Mesodermal cell (in vitro differentiated cells): ENCODE measurements at regions not wholly inside any gene's neighbourhood (a gene's known extent, or its start where the extent isn't known, plus 50 kb on each side); places are given as distances from the start of the nearest gene placed in this dataset.

Experiments used
- H3K27ac ChIP-seq: 2 replicates; pipeline ENCODE4 v1.7.0; 2013; ENCODE audit warnings: mild to moderate bottlenecking, low read depth, low read length, moderate library complexity; ENCODE audit not compliant: severe bottlenecking
- H3K36me3 ChIP-seq: 2 replicates; pipeline ENCODE4 v1.7.1; 2013; ENCODE audit warnings: mild to moderate bottlenecking, low read length, moderate library complexity; ENCODE audit not compliant: control insufficient read depth, insufficient read depth
- H3K4me1 ChIP-seq: one replicate; pipeline ENCODE4 v1.7.1; 2013; ENCODE audit warnings: mild to moderate bottlenecking, low read length; ENCODE audit not compliant: insufficient read depth, control insufficient read depth, poor library complexity, severe bottlenecking
- H3K4me3 ChIP-seq: 2 replicates; pipeline ENCODE4 v1.7.0; 2013; ENCODE audit warnings: low read length, control low read depth, mild to moderate bottlenecking; ENCODE audit not compliant: insufficient read depth, poor library complexity, severe bottlenecking; ENCODE audit errors: extremely low read depth
- H3K9me3 ChIP-seq: 2 replicates; pipeline ENCODE4 v1.7.1; 2013; ENCODE audit warnings: mild to moderate bottlenecking, low read length, moderate library complexity; ENCODE audit not compliant: control insufficient read depth
- WGBS, 2 experiments: methylation state at CpG; one replicate each; pipeline ENCODE4 v1.1.5; 2013; ENCODE audit warnings: missing lambda C conversion rate in 2 of 2; ENCODE audit not compliant: insufficient coverage in 2 of 2; 5-methylcytosine and 5-hydroxymethylcytosine counted together

DNA sequence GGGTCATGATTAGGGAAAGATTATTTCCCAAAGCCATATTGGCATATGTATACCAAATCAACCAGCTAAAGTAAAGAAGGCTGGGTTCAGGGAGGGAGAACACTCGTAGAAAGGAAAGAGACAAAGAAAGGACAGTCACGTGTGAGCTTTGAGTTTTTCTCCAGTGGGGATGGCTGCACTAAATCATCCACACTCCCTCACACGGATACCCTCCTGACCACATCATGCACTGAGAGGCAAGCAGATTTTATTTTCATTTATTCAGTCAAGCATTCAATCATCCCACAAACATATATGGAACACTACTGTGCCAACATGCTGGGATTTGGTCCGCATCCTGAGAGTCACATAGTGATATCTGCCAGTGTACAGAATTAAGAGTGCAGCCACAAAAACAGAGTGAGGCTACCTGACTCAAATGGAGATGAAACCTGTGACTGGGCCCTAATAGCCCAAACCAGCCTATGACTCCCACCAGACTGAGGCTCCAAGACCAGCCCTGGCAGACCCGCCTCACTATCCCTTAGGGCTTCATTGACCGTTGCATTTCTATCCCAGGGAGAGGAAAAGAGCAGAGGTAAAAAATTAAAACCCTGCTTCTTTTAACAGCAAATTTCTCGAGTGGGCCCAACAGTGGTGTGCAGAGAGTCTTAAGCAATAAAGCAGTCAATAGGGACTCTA is 155.9 kb downstream of the BARHL2 start:
- 47 to 53% methylated on average over 5 to 6 of the region's 7 CpGs for WGBS, 2 experiments

DNA sequence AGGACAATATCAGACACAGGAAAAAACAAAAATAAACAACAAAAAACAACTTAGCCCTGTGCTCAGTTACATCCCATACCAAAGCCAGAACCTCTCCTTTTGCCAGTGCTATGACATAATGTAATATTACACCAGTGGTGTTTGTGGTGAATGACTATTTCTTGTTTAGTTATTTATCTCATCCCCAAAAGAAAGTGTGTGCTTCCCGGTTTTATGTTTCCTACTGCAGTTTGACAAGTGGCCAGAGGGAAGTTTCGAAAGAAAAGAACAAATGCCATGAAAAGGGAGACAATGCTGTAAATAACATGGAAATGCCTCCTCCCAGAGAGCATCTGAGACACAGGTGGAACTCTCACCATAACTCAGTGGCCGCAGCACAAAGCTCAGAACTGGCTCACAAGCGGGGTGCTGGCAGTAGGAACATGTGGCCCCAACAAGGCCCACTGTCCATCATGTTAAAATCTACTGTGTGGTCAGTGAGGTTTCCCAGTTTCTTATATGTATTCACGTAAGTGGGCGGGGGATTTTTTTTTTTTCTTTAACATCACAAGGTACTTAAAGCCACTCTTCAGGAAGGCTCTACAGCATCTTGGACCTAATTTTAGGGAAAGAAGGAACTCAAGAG is 158.2 kb downstream of the BARHL2 start:
- Histone ChIP-seq H3K9me3 (no peaks in the 10 kb centered on the region), H3K4me1 (peaks cover 3% of the 10 kb centered on the region), H3K4me3 (no peak overlapping the region), H3K27ac (no peak overlapping the region), H3K36me3 (no peaks in the 10 kb centered on the region)
- WGBS, 2 experiments, result 70 to 73% methylated on average over 2 to 3 of the region's 6 CpGs

More for the DNA sequence above, 155.9 kb downstream of the BARHL2 start:
- H3K4me3 ChIP-seq, result no peak overlapping the region
- H3K36me3 ChIP-seq, result no peaks in the 10 kb centered on the region
- peaks cover 3% of the 10 kb centered on the region for H3K4me1 ChIP-seq
- H3K27ac ChIP-seq, result no peak overlapping the region
- H3K9me3 ChIP-seq, result no peaks in the 10 kb centered on the region

GRCh38 chr1:90558126-90558525 is 159.0 kb downstream of the BARHL2 start:
- Histone ChIP-seq H3K36me3 (no peaks in the 10 kb centered on the region), H3K4me3 (no peak overlapping the region), H3K4me1 (peaks cover 3% of the 10 kb centered on the region), H3K9me3 (no peaks in the 10 kb centered on the region), H3K27ac (no peak overlapping the region)
- 67 to 86% methylated on average over 1 of the region's 1 CpG for WGBS, 2 experiments

DNA sequence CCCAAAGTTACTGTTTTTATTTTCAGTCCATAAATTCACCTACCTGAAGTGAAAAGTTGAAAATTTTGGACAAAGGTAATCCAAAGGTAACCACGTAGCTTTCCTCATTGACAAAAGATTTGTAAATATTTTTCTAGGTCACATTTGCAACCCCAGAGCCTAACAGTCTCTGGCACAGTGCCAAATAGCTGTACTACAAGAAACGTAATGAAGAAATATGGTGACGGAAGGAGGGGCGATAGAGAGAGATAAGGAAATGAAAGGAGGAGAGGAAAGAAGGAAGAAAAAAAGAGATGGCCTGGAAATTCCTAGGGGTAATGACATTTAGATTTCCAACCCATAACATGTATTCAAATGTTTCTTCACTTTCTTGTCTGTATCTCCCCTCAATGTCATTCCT is 159.4 kb downstream of the BARHL2 start:
- H3K4me3 ChIP-seq, result no peak overlapping the region
- 100% methylated on average over 2 of the region's 4 CpGs; no CpG with 5 or more reads in 1 of the 2 experiments for WGBS, 2 experiments
- no peak overlapping the region for H3K27ac ChIP-seq
- no peaks in the 10 kb centered on the region for H3K36me3 ChIP-seq
- peaks cover 3% of the 10 kb centered on the region for H3K4me1 ChIP-seq
- H3K9me3 ChIP-seq, result no peaks in the 10 kb centered on the region

DNA sequence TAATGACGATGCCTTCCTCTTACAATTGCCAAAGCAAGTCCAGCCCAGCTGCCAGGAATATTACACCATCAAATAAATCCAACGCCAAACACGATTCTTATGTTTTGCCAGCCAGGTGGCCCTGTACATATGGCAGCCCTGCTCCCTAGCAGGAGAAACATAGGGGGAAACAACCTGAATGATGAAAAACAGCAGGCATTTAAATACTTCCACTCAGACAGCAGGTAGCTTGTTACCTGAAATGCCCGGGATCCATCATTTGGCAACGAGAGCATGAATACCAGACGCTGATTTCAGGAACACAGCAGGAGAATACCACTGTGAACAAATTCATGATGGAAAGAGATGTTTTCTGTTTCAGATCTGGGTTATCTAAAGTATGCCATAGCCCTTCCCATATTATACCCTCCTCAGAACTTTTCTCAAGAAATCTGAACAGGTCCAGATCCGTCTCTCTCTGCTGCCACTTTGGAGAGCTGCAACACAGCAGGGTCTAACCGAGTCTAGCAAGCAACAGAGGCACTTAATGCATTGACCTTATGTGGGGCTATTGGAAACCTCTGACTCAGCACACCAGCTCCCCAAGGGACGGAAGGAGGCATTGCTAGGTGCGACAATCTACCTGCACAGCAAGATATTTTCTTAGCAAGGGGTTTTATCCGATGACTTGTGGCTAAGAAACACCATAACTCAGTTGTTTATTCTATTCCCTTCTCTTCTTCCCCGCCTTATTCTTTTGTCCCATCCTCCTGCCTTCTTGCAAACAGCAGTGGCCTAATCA is 166.3 kb downstream of the BARHL2 start:
- Histone ChIP-seq H3K4me1 (no peaks in the 10 kb centered on the region), H3K4me3 (no peak overlapping the region), H3K36me3 (no peaks in the 10 kb centered on the region), H3K27ac (no peak overlapping the region), H3K9me3 (no peaks in the 10 kb centered on the region)
- 64 to 69% methylated on average over 9 to 10 of the region's 12 CpGs for WGBS, 2 experiments

GRCh38 chr1:90544356-90544755 is 172.7 kb downstream of the BARHL2 start:
- H3K36me3 ChIP-seq, result no peaks in the 10 kb centered on the region
- no peak overlapping the region for H3K27ac ChIP-seq
- no peaks in the 10 kb centered on the region for H3K4me1 ChIP-seq
- H3K9me3 ChIP-seq, result no peaks in the 10 kb centered on the region
- no peak overlapping the region for H3K4me3 ChIP-seq
- 50 to 79% methylated on average over 1 to 2 of the region's 4 CpGs for WGBS, 2 experiments

DNA sequence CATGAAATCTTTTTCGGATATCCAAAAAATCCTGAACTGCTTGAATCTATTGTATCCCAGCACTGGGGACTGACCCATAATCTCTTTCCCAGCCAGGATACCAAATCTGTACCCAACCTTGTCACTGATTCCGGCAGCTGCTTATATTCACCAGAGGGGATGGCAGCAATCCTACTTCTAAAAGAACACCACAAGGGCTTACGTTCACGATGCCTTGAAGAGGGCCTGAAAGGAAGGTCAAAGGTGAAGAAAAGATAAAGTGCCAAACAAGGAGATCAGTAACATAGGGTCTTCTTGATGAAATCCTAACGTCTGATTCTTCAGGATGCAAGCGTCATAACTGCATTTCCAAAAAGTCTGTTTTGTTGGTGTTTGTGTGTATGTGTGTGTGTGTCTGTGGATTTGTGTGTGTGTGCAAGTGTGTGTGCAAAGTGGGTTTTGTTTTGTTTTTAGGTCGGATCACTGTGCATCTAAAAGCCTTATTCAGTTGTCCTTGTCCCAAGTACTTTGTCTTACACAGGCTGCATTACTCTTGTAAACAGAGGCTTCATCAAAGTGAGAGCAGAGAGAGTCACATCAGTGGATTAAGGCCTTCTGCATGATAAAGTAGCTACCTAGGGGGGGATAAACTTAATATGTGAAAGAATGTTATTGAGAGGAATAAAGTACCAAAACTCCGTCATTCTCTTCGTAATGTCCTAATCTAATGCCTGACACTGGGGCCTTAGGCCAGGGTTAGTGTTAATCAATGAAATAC is 179.3 kb downstream of the BARHL2 start:
- no peak overlapping the region for H3K4me3 ChIP-seq
- no peaks in the 10 kb centered on the region for H3K4me1 ChIP-seq
- no peak overlapping the region for H3K27ac ChIP-seq
- no peaks in the 10 kb centered on the region for H3K9me3 ChIP-seq
- no peaks in the 10 kb centered on the region for H3K36me3 ChIP-seq
- 54 to 73% methylated on average over 5 to 7 of the region's 9 CpGs for WGBS, 2 experiments

DNA sequence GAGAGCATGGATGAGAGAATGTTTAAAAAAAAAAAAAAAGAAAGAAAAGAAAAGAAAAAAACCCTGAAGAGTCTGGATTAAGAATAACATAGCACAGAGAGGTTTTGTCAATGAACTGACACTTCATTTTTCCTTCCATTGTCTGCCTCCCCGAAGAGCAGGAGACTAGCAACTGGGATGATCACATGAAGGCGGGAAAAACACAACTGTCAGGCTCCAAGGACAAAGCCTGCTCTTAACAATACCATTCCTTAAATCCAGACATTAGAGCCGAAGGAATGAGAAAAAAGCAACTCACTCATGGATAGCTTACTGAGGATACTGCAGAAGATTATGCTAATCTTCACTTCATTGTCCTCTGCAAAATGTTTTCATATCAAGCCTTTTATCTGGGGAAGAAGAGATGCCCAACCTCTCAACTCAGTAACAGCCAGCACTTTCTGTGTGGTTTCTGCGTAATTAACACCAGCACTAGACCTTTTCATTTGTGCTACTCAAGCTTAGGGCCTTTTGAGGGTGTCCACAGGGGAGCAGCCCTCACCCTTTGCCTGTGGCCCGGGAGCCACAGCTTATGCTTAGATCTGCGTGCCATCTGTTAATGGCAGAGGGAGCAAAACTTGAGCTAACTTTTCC is 182.3 kb downstream of the BARHL2 start:
- H3K27ac ChIP-seq, result no peak overlapping the region
- H3K4me1 ChIP-seq, result no peaks in the 10 kb centered on the region

DNA sequence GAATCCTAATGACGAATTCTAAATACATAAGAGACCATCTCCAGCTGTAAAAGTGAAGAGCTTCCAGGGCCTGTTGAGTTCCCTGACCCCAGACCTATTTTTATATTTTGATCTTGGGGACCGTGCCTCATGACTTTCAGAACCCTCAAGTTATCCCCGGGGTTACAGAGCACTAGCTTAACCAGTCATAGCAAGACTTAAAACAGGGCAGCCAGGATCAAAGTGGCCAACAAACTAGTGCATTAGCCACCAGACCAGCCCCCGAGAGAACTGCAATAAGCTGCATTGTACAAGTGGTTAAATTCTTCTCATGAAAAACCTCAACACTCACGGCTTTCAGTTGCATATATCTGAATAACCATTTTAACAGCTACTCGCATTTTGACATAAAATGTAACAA is 183.0 kb downstream of the BARHL2 start:
- Histone ChIP-seq H3K4me1 (no peaks in the 10 kb centered on the region), H3K4me3 (no peak overlapping the region), H3K27ac (no peak overlapping the region), H3K9me3 (no peaks in the 10 kb centered on the region), H3K36me3 (no peaks in the 10 kb centered on the region)
- 86 to 89% methylated on average over 4 to 5 of the region's 6 CpGs for WGBS, 2 experiments

More for the DNA sequence above, 182.3 kb downstream of the BARHL2 start:
- 55 to 69% methylated on average over 2 to 3 of the region's 6 CpGs for WGBS, 2 experiments
- Histone ChIP-seq H3K9me3 (no peaks in the 10 kb centered on the region), H3K4me3 (no peak overlapping the region), H3K36me3 (no peaks in the 10 kb centered on the region)

GRCh38 chr1:90526954-90527353 is 190.1 kb downstream of the BARHL2 start:
- H3K27ac ChIP-seq, result no peak overlapping the region

More at GRCh38 chr1:90526954-90527353, 190.1 kb downstream of the BARHL2 start:
- Histone ChIP-seq H3K4me1 (no peaks in the 10 kb centered on the region), H3K36me3 (no peaks in the 10 kb centered on the region), H3K9me3 (no peaks in the 10 kb centered on the region), H3K4me3 (no peak overlapping the region)
